ENCODE measurements at regions not wholly inside any gene's neighbourhood (a gene's known extent, or its start where the extent isn't known, plus 50 kb on each side); places are given as distances from the start of the nearest gene placed in this dataset.
A peak's percentile ranks its signal among the peaks of the same experiment; 100 is the strongest.

GRCh38 chr12:28925719-28926376, 223.2 kb upstream of the FAR2 start:
- peak in 1 of 2 experiments; percentile 3 for DNase-seq
- Histone ChIP-seq H3K4me3 (no peak overlapping the region), H3K36me3 (no peaks in the 10 kb centered on the region), H3K27ac (no peak overlapping the region), H3K27me3 (no peaks in the 10 kb centered on the region), H3K4me1 (no peaks in the 10 kb centered on the region), H3K9me3 (replicated peaks) (0 out of 2 replicates have a peak, but pooled peaks cover 2% of the 10 kb centered on the region)

DNA sequence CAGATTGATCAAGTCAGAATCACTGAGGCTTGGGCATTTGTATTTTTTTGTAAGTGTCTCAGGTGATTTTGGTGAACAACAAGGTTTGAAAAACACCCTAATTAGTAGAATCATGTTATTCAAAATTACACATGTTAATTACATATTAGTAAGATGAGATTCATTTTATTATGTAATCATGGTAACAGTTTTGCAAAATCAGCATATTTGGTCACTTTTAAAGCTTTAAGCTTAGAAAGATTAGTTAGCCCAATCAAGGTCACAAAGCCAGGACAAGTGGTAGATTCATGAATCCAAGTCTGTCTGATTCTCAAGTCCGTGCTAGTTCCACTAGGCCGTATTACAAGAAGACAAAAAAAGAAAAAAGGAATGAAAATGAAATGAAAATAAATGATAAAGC, 218.4 kb upstream of the FAR2 start:
- no peaks in the 10 kb centered on the region for H3K4me1 ChIP-seq
- no peak for DNase-seq
- no peaks in the 10 kb centered on the region for H3K36me3 ChIP-seq
- H3K27me3 ChIP-seq: no peaks in the 10 kb centered on the region
- no peak overlapping the region for H3K4me3 ChIP-seq
- no peak overlapping the region for H3K27ac ChIP-seq
- H3K9me3 ChIP-seq (replicated peaks): no peaks in the 10 kb centered on the region

DNA sequence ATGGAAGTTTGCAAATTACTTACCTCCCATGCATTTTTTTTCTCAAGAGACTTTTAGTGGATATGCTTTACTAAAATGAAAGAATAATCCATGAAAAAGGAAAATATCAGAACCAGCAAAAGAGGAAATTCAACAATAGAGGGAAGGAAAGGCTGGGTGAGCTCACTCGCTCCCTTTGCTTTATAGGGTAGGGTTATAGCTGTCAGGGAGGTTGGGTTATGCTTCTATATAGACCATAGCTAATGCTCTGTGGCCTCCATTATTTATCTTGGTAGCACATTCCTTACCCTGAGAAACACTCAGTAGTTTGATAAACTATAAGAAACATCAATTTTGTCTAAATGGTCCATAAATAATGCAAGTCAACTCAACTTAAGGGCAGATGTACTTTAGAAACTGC, 215.9 kb upstream of the FAR2 start:
- Histone ChIP-seq H3K36me3 (no peaks in the 10 kb centered on the region), H3K4me1 (peaks cover 3% of the 10 kb centered on the region; the same call in 1 of the 2 replicates), H3K9me3 (replicated peaks) (no peaks in the 10 kb centered on the region), H3K4me3 (no peak overlapping the region), H3K27ac (no peak overlapping the region), H3K27me3 (no peaks in the 10 kb centered on the region)
- DNase-seq: no peak

DNA sequence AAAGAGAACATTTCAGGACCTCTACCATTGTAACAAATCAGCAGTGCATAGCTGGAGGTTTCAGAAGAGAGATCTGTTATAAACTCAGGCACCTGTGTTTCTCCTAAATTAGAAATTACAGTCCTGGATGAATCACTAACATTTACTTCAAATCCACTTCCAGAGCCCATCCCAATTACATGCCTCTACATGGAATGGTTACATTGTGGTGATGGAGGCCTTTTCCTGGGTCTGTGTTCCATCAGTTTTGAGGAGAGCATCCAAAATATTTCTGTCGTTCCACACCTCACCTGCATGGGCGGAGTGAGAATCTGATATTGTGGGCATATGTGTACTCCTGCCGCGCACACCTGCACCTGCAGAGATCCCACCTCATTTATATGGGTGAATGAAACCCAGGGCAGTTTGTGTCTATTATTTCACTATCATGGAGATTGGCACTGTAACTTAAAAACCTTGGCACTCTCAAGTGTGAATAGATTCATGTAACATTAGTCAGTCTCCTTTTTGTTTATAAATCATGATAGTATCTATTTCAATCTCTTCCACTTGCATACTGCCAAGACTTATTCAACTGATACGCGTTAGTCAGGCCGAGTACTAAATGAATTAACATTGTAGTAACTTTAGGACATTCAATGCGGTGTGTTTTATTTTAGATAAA, 215.1 kb upstream of the FAR2 start:
- H3K27me3 ChIP-seq: no peaks in the 10 kb centered on the region
- DNase-seq: no peak
- H3K4me3 ChIP-seq: no peak overlapping the region
- no peaks in the 10 kb centered on the region for H3K36me3 ChIP-seq
- no peak overlapping the region for H3K27ac ChIP-seq
- peaks cover 3% of the 10 kb centered on the region; the same call in 1 of the 2 replicates for H3K4me1 ChIP-seq
- H3K9me3 ChIP-seq (replicated peaks): no peaks in the 10 kb centered on the region

- DNase-seq: no peak
- Histone ChIP-seq H3K27me3 (no peaks in the 10 kb centered on the region), H3K9me3 (replicated peaks) (no peaks in the 10 kb centered on the region), H3K36me3 (no peaks in the 10 kb centered on the region), H3K4me3 (no peak overlapping the region), H3K4me1 (peaks cover 3% of the 10 kb centered on the region; the same call in 1 of the 2 replicates), H3K27ac (no peak overlapping the region)
Measured at GRCh38 chr12:28936221-28936620, 212.9 kb upstream of the FAR2 start.

GRCh38 chr12:28936711-28937110, 212.4 kb upstream of the FAR2 start:
- Histone ChIP-seq H3K4me1 (peaks cover 3% of the 10 kb centered on the region; the same call in 1 of the 2 replicates), H3K27me3 (no peaks in the 10 kb centered on the region), H3K27ac (no peak overlapping the region), H3K9me3 (replicated peaks) (no peaks in the 10 kb centered on the region), H3K36me3 (no peaks in the 10 kb centered on the region), H3K4me3 (no peak overlapping the region)
- DNase-seq: no peak

DNA sequence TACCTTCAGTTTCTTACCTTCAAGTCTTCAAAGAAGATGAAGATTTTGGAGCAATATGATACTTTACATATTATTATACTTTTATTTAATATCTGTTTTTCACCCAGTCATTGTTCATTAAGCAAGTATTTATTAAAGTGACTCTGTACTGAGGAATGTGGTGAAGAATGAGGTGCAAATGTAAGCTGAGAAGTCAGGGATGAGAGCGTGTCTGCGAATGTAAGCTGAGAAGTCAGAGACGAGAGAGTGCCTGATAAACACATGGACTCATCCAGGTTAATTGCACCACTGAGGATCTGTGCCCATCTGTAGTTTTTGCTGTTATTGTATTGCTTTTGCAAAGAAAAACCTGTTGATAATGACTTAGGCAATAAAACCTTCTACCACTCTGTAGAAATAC, 211.9 kb upstream of the FAR2 start:
- Histone ChIP-seq H3K27ac (no peak overlapping the region), H3K9me3 (replicated peaks) (no peaks in the 10 kb centered on the region), H3K4me1 (peaks cover 3% of the 10 kb centered on the region; the same call in 1 of the 2 replicates), H3K4me3 (no peak overlapping the region), H3K36me3 (no peaks in the 10 kb centered on the region), H3K27me3 (no peaks in the 10 kb centered on the region)
- DNase-seq: peak in 1 of 2 experiments; percentile 22

DNA sequence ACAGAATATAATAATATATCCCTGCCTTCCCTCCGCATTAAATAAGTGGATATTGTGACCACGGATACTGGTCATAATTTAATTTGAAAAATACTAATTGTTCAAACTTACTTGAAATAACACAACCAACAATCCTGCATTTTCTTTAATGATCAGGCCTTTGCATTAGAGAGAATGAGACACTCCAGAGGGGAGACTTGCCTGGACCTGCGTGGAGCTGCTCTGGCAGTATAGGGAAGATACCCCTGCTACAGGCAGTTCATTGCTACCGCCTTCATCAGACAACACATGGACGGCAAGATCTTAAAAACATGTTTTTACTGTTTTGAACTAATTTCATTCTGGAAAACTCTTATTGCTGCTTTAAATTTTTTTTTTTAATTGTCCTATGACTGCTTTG, 211.0 kb upstream of the FAR2 start:
- Histone ChIP-seq H3K36me3 (no peaks in the 10 kb centered on the region), H3K27me3 (no peaks in the 10 kb centered on the region), H3K4me1 (peaks cover 3% of the 10 kb centered on the region; the same call in 1 of the 2 replicates), H3K27ac (no peak overlapping the region), H3K4me3 (no peak overlapping the region), H3K9me3 (replicated peaks) (no peaks in the 10 kb centered on the region)
- no peak for DNase-seq

DNA sequence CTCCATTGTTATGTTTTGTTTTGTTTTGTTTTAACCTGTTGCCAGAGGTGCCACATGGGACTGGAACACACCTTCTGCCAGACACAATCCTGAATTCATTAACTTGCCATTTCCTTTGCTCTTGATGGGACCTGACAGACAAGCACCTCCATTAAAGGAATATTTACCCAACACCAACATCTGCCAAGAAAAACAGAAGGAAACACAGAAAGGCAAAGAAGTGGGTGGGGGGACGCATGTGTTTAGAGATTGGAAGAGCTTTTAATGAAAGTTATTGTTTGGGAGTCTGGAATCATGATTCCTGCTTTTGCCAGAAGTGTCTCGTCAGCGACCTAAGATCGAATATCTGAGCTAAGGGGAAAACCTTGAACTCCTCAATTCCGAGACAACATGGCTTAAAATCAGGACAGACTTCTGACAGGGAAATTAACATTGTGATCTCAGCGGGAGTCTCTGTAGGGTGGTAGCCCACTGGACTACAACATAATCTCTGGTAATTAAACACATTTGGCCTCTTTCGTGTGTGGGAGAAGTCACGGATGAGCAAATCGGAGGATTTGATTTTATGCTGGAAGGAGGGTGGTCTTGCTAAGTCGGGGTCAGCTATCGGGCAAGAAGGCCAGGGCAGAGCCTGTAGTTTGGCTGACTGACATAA, 210.4 kb upstream of the FAR2 start:
- Histone ChIP-seq H3K4me3 (no peak overlapping the region), H3K36me3 (no peaks in the 10 kb centered on the region), H3K9me3 (replicated peaks) (no peaks in the 10 kb centered on the region), H3K4me1 (peaks cover 3% of the 10 kb centered on the region; the same call in 1 of the 2 replicates), H3K27me3 (no peaks in the 10 kb centered on the region), H3K27ac (no peak overlapping the region)
- no peak for DNase-seq

- H3K27me3 ChIP-seq: no peaks in the 10 kb centered on the region
- no peaks in the 10 kb centered on the region for H3K9me3 ChIP-seq (replicated peaks)
- H3K36me3 ChIP-seq: no peaks in the 10 kb centered on the region
- H3K4me3 ChIP-seq: no peak overlapping the region
- peaks cover 3% of the 10 kb centered on the region; the same call in 1 of the 2 replicates for H3K4me1 ChIP-seq
- no peak overlapping the region for H3K27ac ChIP-seq
- DNase-seq: no peak
Measured at GRCh38 chr12:28939427-28939826, 209.7 kb upstream of the FAR2 start.

DNA sequence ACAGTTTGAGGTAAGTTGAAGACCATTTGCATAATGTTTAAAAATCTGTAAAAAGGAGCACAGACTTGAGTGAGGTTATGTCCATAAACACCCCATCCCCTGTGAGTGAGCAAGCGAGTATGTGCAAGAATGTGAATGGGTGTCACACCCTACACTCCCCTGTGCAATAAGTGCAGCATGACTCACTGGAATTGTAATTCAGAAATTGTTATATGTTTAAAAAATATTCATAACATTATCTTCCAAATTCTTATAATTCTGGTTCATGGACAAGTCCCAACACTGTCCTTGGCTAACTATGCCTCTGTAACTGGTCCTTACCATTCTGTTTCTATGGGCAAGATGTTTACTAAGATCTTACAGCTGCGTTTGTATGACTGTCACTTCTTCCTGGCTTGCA, 207.8 kb upstream of the FAR2 start:
- Histone ChIP-seq H3K27me3 (no peaks in the 10 kb centered on the region), H3K36me3 (no peaks in the 10 kb centered on the region), H3K4me3 (no peak overlapping the region), H3K27ac (no peak overlapping the region), H3K4me1 (peaks cover 3% of the 10 kb centered on the region; the same call in 1 of the 2 replicates), H3K9me3 (replicated peaks) (no peaks in the 10 kb centered on the region)
- no peak for DNase-seq

- Histone ChIP-seq H3K27me3 (no peaks in the 10 kb centered on the region), H3K4me3 (no peak overlapping the region), H3K4me1 (no peaks in the 10 kb centered on the region), H3K27ac (no peak overlapping the region), H3K36me3 (no peaks in the 10 kb centered on the region), H3K9me3 (replicated peaks) (no peaks in the 10 kb centered on the region)
- no peak for DNase-seq
Measured at GRCh38 chr12:28946361-28946760, 202.7 kb upstream of the FAR2 start.

GRCh38 chr12:28948685-28949084, 200.4 kb upstream of the FAR2 start:
- Histone ChIP-seq H3K4me1 (no peaks in the 10 kb centered on the region), H3K9me3 (replicated peaks) (no peaks in the 10 kb centered on the region), H3K27ac (no peak overlapping the region), H3K4me3 (no peak overlapping the region), H3K36me3 (no peaks in the 10 kb centered on the region), H3K27me3 (no peaks in the 10 kb centered on the region)
- no peak for DNase-seq

DNA sequence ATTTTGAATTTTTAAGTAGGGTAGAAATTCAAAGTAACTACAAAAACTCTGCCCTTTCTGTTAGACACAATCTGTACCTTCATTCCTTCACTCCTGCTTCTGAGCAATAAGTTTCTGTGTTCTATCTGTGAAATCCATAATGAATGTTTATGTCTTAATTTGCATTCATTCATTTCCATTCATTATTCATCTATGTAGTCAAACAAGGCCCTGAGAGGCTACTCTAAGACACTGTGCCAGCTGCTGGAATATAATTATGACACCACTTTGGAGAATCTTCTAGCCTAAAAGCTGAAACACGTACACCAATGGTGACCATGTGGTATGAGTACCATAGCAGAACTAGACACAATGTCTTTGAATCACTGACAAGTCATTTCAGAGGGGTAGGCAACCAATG, 199.9 kb upstream of the FAR2 start:
- no peak for DNase-seq
- H3K9me3 ChIP-seq (replicated peaks): no peaks in the 10 kb centered on the region
- H3K27ac ChIP-seq: no peak overlapping the region
- H3K4me1 ChIP-seq: no peaks in the 10 kb centered on the region
- H3K4me3 ChIP-seq: no peak overlapping the region
- H3K27me3 ChIP-seq: no peaks in the 10 kb centered on the region
- H3K36me3 ChIP-seq: no peaks in the 10 kb centered on the region

GRCh38 chr12:28950049-28950448, 199.0 kb upstream of the FAR2 start:
- no peak for DNase-seq
- Histone ChIP-seq H3K9me3 (replicated peaks) (no peaks in the 10 kb centered on the region), H3K27ac (no peak overlapping the region), H3K36me3 (no peaks in the 10 kb centered on the region), H3K4me1 (no peaks in the 10 kb centered on the region), H3K27me3 (no peaks in the 10 kb centered on the region), H3K4me3 (no peak overlapping the region)

Measured in SJCRH30 (cell line).